NCI-H226 (cell line): ENCODE measurements at regions not wholly inside any gene's neighbourhood (a gene's known extent, or its start where the extent isn't known, plus 50 kb on each side); places are given as distances from the start of the nearest gene placed in this dataset.

Experiments
- DNase-seq: peaks from one replicate; pipeline ENCODE4 v3.0.0-alpha.2; 2015

DNA sequence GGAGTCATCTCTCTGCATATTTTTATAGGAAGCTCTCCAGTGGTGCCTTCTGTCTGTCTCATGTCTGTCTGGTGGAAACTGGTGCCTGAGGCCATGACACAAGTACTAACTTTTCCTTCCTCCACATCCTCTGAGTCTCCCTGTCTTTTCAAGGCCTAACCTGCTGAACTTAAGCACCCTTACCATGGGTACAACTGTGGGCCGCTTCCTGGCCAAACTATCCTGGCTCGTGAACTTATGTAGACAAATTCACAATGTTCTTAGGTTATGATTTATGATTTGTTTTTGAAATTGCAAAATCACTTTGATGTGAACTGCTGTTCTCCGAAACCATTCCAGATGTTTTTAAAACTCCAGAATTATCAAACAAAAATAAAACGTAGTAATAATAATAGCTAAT is 804.5 kb upstream of the POU3F3 start:
- DNase-seq, result no peak

DNA sequence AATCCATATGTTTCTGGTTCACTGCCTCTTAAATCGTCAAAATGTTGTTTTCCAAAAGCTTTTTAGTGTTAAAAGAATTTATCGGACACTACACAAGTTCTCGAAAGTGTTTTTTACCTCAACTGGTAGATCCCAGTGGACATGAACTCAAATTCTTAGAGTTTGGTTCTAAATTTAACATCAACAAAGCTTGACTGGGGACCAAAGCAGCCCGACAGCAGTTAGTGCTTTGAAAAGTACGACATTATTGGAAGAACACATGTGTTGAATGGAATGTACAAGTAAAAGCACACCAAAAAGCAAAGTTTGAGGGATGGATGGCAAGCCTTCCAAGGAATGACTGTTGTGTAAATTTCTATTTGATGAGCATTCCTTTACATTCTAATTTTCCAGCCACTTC is 803.9 kb upstream of the POU3F3 start:
- DNase-seq, result no peak

DNA sequence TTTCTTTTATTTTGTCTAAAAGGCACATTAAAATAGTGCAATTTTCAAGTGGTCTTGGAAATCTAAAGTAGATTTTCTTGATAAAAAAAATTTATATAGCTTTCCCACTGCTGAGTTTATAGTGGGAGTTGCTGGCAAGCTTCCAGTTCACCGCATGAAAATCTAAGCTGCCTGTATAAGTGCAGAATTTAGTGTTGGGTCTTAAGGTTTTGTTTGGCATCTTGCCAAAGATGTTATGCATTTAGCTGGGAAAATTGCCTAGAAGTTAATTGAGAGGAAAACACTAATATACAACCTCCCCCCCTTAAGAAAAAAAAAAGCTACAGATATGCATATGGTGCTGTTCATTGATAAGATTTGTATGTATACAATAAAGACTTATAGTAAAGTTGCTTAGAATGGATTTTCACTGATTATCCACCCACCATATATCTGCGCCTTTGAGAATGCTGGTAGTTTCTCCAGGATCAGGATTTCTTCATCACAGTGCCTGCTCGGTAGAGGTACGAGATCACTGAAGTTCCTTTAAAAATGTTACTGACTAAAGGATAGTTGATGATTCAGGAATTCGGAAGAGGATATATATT is 803.2 kb upstream of the POU3F3 start:
- DNase-seq, result no peak

DNA sequence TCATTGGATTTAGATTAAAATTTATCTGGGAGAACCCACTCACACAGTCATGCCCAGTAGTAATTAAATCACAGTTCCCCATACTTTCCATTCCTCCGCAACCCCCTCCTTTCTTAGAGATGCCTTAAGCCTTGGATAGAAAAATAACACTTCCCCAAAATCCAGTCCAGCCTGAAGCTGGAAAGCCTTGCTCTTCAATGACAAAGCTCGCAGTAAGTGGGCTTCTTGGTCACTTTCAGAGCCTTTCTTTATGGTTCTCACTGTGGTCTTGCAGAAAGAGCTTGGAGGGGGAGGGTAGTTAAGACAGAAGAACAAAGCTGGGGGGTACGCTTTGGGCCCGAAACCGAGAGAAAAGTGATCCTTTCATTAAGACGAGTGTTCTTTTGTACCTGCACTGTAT is 802.1 kb upstream of the POU3F3 start:
- no peak for DNase-seq

DNA sequence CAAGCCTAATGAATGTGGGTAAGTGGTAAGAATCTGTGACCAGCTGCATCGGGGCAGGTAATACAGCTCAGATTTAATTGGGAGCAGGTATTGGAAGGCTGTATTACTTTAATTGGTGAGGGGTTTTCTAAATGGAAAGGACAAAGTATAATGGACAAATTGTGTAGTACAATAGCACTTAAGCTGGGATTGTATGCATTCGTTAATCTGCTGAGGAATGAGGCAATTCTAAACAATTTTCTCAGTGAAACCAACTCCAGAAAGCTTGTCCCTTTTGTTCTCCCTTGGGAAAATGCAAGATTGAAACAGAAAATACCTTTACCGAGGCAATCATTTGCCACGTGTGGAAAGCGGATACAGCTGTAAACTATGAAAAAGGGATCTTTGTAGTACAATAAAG is 801.6 kb upstream of the POU3F3 start:
- no peak for DNase-seq

DNA sequence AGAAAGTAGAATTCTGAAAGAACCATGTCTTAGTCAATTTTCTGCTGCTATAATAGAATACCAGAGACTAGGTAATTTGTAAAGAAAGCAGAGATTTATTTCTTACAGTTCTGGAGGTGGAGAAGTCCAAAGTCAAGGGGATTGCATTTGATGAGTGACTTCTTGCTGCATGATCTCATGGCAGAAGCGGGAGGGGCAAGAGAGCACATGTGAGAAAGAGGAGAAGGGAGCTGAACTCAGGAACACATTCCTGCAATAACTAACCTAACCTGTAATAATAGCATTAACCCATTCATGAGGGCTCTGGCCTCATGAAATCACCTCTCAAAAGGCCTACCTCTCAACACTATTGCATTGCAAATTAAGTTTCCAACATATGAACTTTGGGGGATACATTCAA is 797.5 kb upstream of the POU3F3 start:
- DNase-seq, result no peak

DNA sequence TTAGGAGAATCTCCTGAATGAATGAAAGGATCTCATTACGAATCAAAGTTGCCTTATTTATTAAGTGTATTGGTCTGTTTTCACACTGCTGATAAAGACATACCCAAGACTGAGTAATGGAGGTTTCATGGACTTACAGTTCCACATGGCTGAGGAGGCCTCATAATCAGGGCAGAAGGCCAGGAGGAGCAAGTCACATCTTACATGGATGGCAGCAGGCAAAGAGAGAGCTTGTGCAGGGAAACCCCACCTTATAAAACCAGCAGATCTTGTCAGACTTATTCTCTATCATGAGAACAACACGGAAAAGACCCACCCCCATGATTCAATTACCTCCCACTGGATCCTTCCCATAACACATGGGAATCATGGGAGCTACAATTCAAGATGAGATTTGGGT is 785.2 kb upstream of the POU3F3 start:
- DNase-seq, result no peak

DNA sequence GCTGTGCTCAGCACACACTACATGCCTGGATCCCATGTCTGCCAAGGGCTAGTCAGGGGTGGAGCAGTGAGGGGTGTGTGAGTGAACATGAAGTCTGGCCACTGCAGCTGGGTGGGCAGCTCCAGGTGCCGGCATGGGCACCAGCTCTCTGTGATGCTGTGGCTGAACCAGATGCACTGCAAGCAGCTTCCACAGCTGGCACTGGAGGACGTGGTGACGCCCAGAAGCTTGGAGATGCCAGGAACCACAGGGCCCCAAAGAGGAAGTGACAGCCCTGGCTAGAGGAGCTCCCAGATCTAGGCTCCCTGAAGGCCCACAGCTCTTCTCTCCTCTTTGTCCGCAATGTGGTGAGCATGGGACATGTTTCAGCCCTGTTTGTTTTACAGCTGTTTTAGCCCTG is 776.3 kb upstream of the POU3F3 start:
- DNase-seq, result no peak

DNA sequence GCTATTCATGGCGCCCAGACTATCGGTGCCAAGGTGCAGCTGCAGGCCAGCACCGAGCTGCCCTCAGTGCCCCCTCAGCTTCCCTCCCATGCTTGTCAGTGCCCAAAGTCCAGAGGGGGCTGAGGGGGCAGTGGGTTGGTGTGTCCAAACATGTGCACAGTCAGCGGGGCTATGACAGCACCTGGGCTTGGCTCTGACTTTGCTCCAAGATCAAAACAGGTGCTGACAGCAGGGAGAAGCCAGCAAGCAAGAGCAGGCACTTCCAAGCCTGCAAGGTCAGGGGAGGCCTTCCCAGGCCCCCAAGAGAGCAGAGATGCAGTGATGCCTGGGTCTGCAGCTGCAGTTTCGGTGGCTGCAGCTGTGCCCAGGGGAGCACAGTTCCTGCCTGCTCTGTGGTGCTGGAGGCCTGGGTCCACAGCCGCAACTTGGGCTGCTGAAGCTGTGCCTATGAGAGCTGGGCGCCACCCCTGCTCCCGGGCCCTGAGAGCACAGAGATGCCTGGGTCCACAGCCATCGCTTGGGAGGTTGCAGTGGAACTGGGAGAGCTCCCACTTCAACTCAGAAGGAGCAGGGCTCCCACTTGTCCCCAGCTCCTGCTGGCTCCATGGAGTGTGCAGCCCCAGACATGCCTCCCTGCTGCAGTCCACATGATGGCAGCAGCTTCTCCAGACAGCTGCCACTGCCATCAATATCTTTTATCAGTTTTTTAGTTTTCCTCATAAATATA is 775.3 kb upstream of the POU3F3 start:
- no peak for DNase-seq

DNA sequence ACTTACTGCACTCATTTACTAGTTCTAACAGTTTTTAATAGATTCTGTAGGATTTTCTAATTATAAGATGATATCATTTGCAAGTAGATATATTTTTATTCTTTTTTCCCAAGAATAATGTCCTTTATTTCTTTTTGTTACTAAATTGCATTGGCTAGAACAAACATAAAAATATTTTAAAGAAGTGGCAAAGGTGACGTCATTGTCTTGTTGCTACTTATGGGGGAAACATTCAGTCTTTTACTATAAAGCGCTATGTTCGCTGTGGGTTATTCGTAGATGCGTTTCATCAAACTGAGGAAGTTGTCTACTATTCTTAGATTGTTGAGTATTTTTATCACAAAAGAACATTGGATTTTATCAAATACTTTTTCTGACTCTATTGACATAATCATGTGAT is 765.2 kb upstream of the POU3F3 start:
- DNase-seq, result no peak

DNA sequence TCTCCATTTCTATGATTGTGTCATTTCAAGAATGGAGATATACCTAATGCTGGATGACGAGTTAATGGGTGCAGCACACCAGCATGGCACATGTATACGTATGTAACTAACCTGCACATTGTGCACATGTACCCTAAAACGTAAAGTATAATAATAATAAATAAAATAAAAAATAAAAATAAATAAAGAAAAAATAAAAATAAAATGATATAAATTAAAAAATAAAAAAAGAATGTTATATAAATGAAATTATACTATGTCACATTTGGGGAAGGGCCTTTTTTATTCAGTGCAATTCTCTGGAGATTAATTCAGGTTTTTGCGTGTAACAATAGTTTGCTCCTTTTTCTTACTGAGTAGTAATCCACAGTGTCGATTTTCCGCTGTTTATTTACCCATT is 763.5 kb upstream of the POU3F3 start:
- DNase-seq, result no peak

DNA sequence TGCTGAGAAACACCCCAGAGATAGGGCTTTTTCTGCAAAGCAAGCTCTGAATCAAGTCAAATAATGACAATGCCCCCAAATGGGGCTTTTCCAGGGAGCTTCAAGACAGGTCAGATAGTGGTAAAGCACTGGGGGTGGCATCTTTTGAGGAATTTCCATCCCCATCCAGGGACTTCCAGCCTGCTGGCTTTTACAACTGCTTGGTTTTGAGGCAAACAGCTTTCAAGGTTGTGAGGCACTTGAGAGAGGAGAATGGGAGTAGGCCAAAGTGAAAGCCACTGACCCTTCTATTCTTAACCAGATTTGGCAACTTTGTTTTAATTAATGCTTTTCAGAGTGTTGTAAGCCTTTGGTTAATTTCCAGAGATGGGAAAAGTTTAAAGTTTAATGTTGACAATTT is 762.0 kb upstream of the POU3F3 start:
- no peak for DNase-seq

DNA sequence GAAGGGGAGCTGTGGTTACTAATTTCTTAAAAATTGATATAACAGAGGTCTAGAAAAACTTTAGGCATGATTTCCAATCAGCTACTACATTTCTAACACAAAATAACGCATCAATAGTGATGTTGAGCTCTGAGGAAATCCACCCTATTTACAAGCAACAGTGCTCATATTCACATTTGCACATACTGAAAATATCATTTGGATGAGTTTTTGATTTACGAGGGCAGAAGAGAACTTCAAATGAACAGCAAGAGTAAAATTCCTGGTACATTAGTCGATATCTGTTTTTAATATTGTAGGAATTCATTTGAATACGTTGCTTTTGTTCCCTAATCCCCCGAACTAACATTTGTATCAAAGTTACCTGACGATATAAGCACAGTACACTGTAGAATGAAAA is 761.0 kb upstream of the POU3F3 start:
- DNase-seq, result no peak

DNA sequence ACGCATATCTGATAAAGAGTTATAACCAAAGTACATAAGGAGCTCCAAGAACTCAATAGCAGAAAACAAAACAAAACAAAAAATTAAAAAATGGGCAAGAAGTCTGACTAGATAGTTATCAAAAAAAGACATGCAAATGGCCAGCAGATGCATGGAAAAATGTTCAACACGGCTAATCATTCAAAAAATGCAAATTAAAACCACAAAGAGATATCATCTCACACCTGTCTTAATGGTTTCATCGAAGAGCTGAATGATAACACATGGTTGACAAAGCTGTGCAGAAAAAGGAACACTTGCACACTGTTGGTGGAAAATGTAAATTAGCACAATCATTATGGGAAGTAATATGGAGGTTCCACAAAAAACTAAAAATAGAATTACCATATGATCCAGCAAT is 751.3 kb upstream of the POU3F3 start:
- DNase-seq, result no peak

DNA sequence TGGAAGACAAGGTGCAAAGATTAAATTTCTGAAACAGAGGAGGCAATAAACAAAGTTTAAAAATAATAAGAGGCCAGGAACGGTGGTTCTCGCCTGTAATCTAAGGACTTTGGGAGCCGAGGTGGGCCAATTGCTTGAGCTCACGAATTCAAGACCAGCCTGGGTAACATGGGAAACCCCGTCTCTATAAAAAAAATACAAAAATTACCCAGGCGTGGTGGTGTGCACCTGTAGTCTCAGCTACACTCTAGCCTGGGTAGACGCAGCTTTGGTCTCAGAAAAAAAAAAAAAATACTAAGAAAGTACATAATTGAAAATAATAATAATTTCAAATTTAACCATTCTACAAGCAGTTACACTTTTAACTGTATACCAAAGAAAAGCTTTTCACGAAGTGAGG is 744.6 kb upstream of the POU3F3 start:
- no peak for DNase-seq

DNA sequence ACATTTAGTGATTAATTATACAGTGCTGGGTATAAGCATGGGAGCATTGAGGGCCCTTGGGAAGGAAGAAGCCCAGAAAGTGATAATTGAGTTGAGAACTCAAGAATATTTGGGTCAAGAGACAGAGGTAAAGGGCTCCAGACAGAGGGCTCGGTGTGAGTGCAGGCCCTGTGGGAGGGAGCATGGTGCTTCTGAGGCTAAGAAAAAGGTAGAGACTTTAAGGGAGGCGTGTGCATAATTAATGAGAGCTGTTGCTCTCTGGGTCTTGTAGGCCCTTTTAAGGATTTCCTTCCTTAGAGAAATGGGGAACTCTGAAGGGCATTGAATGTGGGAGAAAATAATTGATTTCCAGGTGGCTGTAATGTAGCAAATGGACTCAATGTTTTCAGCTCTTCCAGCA is 735.0 kb upstream of the POU3F3 start:
- no peak for DNase-seq

DNA sequence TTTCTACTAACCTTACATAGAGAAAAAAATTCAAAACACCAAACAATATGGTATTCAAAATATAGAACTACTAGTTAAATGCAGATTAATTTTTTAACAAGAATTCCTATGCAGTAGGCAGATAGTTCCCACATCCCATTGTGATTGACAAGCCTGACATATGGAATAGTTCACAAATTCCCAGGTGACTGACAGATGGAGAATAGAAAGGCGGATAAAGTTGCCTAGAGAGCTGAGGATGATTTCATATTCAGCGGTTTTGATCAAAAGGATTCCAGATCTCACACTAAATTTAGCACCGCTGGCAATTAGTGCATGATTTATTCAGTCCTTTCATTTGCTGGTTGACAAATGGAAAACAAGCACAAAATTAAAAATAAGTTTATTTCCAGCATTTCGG is 733.7 kb upstream of the POU3F3 start:
- DNase-seq, result no peak

DNA sequence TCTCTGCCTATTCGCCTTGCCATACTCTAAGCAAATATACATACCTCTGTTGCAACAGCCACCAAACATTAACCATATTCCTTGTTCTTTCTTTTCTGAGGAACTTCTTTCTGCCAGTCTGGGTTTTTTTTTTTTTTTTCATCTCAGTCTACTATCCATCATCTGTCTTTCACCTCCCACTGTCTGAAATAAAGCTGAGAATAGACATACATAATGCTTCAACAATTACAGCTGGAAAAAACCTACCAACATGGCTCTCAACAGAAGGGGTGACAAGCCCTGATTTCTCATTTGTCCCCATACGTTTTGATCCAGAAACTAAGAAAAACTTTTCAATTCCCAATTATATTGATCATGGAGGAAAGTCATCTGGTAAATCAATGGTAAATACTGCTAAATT is 728.8 kb upstream of the POU3F3 start:
- DNase-seq, result no peak

DNA sequence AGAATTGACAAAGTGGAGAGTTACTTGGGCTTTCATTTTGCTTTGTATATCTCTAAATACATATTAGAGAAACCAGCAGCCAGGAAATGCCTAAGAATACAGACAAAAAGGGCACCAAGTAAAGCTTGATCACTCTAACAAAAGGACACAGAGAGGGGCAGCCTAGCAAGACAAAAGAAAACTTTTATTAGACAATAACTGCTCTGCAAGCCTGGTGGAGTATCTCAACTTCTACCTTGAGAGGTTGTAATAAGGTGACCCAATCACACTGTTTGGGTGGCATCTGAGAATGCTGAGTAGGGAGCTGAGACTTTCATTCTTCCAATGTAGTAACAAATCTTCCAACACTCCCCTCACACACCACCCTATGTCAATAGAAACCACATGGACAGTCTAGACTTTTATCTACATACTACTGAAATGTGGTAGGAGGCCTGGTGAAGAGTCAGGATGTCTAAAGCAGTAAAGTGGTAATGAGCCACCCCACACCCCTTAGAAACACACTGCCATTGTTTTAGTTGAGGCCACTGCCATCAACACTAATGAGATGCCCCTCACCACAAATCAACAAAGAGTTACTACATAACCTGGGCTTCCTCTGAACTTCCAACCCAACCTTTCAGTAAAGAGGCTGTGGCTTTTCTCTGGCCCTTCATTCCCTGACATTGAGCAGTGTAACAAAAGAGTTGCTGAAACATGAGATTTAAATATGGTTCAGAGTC is 726.7 kb upstream of the POU3F3 start:
- DNase-seq, result no peak

DNA sequence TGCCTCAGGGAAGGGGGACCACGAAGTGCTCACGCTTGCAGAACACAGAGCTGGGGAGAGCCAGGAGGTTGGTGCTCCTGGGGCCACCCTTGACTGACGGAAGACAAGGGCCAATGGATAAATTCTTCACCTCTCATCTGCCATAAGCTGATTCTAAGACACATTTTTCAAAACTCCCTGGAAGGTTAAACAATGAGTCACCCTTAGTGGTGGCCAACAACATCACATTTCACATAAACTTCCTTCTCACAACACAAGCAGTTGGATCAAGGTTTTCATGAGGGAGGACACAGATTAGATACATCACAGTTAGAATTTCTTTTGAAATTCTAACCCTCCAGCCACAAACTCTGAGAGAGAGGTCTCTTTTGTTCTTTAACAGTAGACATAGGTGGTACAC is 713.6 kb upstream of the POU3F3 start:
- DNase-seq, result no peak

DNA sequence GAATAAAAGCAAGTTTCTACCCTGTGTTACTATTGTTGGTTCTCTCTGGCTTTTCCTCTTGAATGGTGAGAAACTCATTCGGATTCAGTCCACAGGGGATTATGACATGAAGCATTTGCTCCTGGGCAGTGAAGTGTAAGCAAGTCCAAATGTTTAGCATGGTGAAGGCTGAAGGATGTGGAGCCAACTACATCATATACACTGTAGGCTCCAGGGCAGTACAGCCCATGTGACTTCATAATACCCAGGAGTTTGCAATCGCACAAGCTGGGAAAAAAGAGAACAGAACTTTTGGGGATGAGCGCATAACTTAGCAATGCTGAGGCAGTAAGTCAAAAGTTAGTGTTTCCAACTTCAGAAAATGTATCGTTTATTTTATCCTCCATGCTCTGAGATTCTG is 695.7 kb upstream of the POU3F3 start:
- no peak for DNase-seq

DNA sequence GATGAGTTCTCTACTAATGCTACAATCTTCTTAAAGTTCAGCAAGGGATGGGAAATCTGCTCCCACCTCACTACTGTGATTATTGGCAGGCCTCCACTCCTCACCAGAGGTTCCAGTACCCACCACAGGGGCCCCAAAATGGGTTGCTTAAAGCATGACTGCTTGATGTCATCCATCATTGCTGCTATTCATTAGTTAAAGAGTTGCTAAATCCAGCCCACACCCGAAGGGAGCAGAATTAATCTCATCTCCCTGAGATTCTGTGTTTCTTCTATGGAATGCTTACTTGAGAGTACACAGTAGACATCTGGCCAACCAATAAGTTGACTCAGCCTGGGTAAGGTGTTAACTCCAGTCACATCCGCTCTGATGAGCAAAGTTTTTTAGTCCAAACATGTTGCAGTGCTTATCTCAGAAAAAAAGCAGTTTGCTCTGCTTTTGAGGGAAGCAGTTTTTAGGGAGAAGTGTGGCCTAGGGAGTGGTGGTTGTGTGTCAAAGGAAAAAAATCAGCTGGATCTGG is 690.2 kb upstream of the POU3F3 start:
- no peak for DNase-seq

DNA sequence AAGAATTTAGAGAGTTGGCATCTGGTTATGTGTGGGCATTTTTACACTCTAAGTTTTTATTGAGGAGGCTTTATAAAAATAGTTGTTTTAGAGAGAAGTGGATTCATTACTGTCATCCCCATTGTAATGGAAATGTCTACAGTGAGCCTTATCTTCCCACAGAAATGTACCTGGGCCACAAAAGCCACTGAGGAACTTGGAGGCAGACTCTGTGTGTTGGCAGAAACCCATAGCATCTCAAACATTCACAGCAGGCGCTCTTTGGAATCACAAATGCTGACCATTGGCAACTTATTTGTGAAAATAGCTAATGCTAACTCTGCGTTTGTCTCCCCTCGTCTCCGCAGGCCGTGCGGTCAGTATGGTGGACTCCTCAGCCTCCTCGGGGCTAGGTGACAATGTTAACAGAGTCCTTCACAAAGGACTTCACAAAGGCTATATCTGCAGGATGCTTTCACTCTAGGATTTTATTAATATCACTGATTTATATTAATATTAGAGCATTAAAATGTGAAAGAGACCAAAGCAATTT is 689.1 kb upstream of the POU3F3 start:
- no peak for DNase-seq

DNA sequence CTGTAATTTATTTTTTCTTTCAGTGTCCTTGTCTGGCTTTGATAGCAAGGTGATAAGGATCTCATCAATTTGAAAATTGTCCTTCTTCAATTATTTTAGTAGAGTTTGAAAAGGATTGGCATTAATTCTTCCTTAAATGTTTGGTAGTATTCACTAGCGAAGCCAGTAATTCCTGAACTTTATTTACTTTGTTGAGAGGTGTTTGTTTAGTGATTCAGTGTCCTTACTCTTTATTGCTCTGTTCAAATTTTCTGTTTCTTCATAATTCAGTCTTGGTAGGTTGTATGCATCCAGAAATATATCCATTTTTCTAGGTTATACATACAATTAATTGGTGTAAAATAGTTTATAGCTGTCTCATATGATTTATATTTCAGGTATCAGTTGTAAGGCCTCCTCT is 676.7 kb upstream of the POU3F3 start:
- no peak for DNase-seq
